CD4-positive, alpha-beta T cell (primary cell): ENCODE measurements at regions not wholly inside any gene's neighbourhood (a gene's known extent, or its start where the extent isn't known, plus 50 kb on each side); places are given as distances from the start of the nearest gene placed in this dataset.

Experiments used
- ATAC-seq: fragments of 200-7000 bp; cut with Tn5 transposase; one replicate; pipeline ENCODE4 v1.10.0; 2022; ENCODE audit warnings: mild to moderate bottlenecking; ENCODE audit not compliant: poor library complexity
- CTCF ChIA-PET: fragments of 350-600 bp; sonication (Branson Sonifier 250); formaldehyde crosslinking; loops from one replicate; lab custom pipeline; 2021; ENCODE audit warnings: antibody characterized with exemption, inconsistent platforms; lab: Charles Lee
- POLR2A ChIA-PET: fragments of 350-600 bp; sonication (Branson Sonifier 250); formaldehyde crosslinking; loops from one replicate; lab custom pipeline; 2021; ENCODE audit warnings: antibody characterized with exemption, inconsistent platforms; lab: Charles Lee
- DNase-seq, 14 experiments: peaks; one replicate each; pipeline ENCODE4 v3.0.0-alpha.2; 2013 to 2020; ENCODE audit warnings: mixed read lengths in 2 of 14
- H3K27ac ChIP-seq, 2 donors: one replicate each; pipeline versions ENCODE4 v1.5.1 to v1.7.0; 2013; ENCODE audit warnings: low read length in 2 of 2, low read depth in 1 of 2, mild to moderate bottlenecking in 1 of 2
- H3K27me3 ChIP-seq, 2 experiments: 1 replicate in 1 of 2; 2 replicates in 1 of 2; pipeline versions ENCODE4 v1.6.1 to v1.7.0; 2013; ENCODE audit warnings: low read length in 2 of 2, control low read depth in 1 of 2, mild to moderate bottlenecking in 1 of 2, moderate library complexity in 1 of 2; ENCODE audit not compliant: insufficient read depth in 2 of 2, control insufficient read depth in 1 of 2
- H3K36me3 ChIP-seq: one replicate; pipeline ENCODE4 v1.6.1; 2013; ENCODE audit warnings: low read length, control low read depth; ENCODE audit not compliant: insufficient read depth
- H3K4me1 ChIP-seq: one replicate; pipeline ENCODE4 v1.6.1; 2013; ENCODE audit warnings: low read length, control low read depth; ENCODE audit not compliant: insufficient read depth
- H3K4me3 ChIP-seq: one replicate; pipeline ENCODE4 v1.5.1; 2013; ENCODE audit warnings: mild to moderate bottlenecking, low read length, moderate library complexity
- H3K9me3 ChIP-seq, 2 experiments: 1 replicate in 1 of 2; 2 replicates in 1 of 2; pipeline versions ENCODE4 v1.6.1 to v1.7.0; 2013; ENCODE audit warnings: low read length in 2 of 2, mild to moderate bottlenecking in 2 of 2, control low read depth in 1 of 2, moderate library complexity in 1 of 2; ENCODE audit not compliant: control insufficient read depth in 1 of 2, insufficient read depth in 1 of 2
- H3K27ac Mint-ChIP-seq: one replicate; pipeline ENCODE4 v1.8.0; 2020; ENCODE audit warnings: mixed read lengths
- H3K27me3 Mint-ChIP-seq: one replicate; pipeline ENCODE4 v1.8.0; 2021; ENCODE audit warnings: mixed read lengths
- H3K36me3 Mint-ChIP-seq: one replicate; pipeline ENCODE4 v1.8.0; 2021; ENCODE audit warnings: low read depth, mixed read lengths
- H3K4me1 Mint-ChIP-seq: one replicate; pipeline ENCODE4 v1.8.0; 2021; ENCODE audit warnings: low read depth, mixed read lengths
- H3K4me3 Mint-ChIP-seq: one replicate; pipeline ENCODE4 v1.8.0; 2020; ENCODE audit warnings: mild to moderate bottlenecking, mixed read lengths
- H3K9me3 Mint-ChIP-seq: one replicate; pipeline ENCODE4 v1.8.0; 2020; ENCODE audit warnings: mixed read lengths
- intact Hi-C, 2 experiments: fragments of 100-400 bp; cut with DNase I in 1 of 2; cut with micrococcal nuclease in 1 of 2; formaldehyde crosslinking; loops; one replicate each; pipeline versions ENCODE4 v1.15.1 to v1.9.0; 2023 to 2025; cut with DNase I, micrococcal nuclease
- TF ChIP-seq, protein P1 (sequence below): fragments of 200-600 bp; IDR thresholded peaks from one replicate; pipeline ENCODE4 v1.8.0; 2022; ENCODE audit warnings: antibody characterized with exemption, mild to moderate bottlenecking

- CTCF ChIA-PET, result no interaction called here
- Mint-ChIP-seq H3K27me3 (no peaks in the 10 kb centered on the region), H3K9me3 (no peaks in the 10 kb centered on the region), H3K4me1 (no peaks in the 10 kb centered on the region), H3K4me3 (no peak overlapping the region), H3K36me3 (no peaks in the 10 kb centered on the region), H3K27ac (no peak overlapping the region)
- POLR2A ChIA-PET, result no interaction called here
- Histone ChIP-seq H3K27me3 (no peaks in the 10 kb centered on the region), H3K27ac (no peak overlapping the region), H3K4me1 (no peaks in the 10 kb centered on the region), H3K4me3 (no peak overlapping the region), H3K9me3 (no peaks in the 10 kb centered on the region), H3K36me3 (no peaks in the 10 kb centered on the region)
- DNase-seq, result no peak
- ATAC-seq, result no peak
- TF ChIP-seq, protein P1, sequence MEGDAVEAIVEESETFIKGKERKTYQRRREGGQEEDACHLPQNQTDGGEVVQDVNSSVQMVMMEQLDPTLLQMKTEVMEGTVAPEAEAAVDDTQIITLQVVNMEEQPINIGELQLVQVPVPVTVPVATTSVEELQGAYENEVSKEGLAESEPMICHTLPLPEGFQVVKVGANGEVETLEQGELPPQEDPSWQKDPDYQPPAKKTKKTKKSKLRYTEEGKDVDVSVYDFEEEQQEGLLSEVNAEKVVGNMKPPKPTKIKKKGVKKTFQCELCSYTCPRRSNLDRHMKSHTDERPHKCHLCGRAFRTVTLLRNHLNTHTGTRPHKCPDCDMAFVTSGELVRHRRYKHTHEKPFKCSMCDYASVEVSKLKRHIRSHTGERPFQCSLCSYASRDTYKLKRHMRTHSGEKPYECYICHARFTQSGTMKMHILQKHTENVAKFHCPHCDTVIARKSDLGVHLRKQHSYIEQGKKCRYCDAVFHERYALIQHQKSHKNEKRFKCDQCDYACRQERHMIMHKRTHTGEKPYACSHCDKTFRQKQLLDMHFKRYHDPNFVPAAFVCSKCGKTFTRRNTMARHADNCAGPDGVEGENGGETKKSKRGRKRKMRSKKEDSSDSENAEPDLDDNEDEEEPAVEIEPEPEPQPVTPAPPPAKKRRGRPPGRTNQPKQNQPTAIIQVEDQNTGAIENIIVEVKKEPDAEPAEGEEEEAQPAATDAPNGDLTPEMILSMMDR, result no peak
- intact Hi-C loops, result no loop called here
These were observed 388.4 kb upstream of the DDI1 start for GRCh38 chr11:103648054-103648453.

DNA sequence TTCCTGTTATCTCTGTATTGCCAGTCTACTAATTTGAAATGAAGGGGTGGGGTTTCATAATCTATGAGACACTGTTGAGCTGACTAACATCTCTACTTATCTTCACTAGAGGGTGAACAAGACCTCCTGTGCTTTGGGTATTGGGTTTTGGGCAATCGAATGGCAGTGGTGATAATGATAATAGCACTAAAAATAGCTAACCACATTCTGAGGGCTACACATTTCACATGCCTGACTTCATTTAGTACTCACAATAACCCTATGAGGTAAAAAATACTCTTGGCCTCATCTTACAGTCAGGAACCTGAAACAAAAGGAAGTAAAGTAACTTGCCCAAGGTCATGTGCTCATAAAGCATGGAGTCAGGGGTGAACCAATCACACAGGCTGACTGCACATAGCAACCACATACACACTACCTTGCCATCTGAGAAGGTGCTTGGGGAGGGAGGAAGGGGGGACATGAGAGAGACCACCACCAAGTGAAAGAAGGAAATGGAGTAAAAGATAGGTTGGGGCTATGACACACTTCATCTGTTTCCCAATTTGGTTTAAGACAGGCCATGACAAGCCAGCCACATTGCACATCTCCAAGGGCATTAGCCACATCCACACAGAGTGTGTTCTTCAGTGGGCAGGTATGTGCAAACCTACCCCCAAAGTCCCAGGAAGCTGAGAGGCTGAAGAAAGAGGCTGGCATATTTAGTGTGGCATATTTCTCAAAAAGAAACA lies 387.6 kb upstream of the DDI1 start:
- TF ChIP-seq, protein P1, result no peak
- H3K27me3 Mint-ChIP-seq, result no peaks in the 10 kb centered on the region
- Histone ChIP-seq H3K27ac (no peak overlapping the region), H3K9me3 (no peaks in the 10 kb centered on the region), H3K27me3 (no peaks in the 10 kb centered on the region), H3K4me1 (no peaks in the 10 kb centered on the region), H3K4me3 (no peak overlapping the region), H3K36me3 (no peaks in the 10 kb centered on the region)
- ChIA-PET CTCF (no interaction called here), POLR2A (no interaction called here)
- no peak overlapping the region for H3K27ac Mint-ChIP-seq
- ATAC-seq (no peak), DNase-seq (no peak)
- no peaks in the 10 kb centered on the region for H3K9me3 Mint-ChIP-seq
- H3K4me1 Mint-ChIP-seq, result no peaks in the 10 kb centered on the region
- no peaks in the 10 kb centered on the region for H3K36me3 Mint-ChIP-seq
- intact Hi-C loops, result no loop called here
- no peak overlapping the region for H3K4me3 Mint-ChIP-seq

- Histone ChIP-seq H3K9me3 (no peaks in the 10 kb centered on the region), H3K4me3 (no peak overlapping the region), H3K27ac (no peak overlapping the region), H3K4me1 (no peaks in the 10 kb centered on the region), H3K36me3 (no peaks in the 10 kb centered on the region), H3K27me3 (no peaks in the 10 kb centered on the region)
- TF ChIP-seq, protein P1, result no peak
- intact Hi-C loops, result no loop called here
- ChIA-PET CTCF (no interaction called here), POLR2A (no interaction called here)
- no peak overlapping the region for H3K4me3 Mint-ChIP-seq
- ATAC-seq, result no peak
- no peak for DNase-seq
- H3K27me3 Mint-ChIP-seq, result no peaks in the 10 kb centered on the region
- H3K27ac Mint-ChIP-seq, result no peak overlapping the region
- no peaks in the 10 kb centered on the region for H3K9me3 Mint-ChIP-seq
- H3K36me3 Mint-ChIP-seq, result no peaks in the 10 kb centered on the region
- H3K4me1 Mint-ChIP-seq, result no peaks in the 10 kb centered on the region
These were observed 387.0 kb upstream of the DDI1 start for GRCh38 chr11:103649401-103649895.
